Retina (tissue), 1 donor: ENCODE measurements at regions not wholly inside any gene's neighbourhood (a gene's known extent, or its start where the extent isn't known, plus 50 kb on each side); places are given as distances from the start of the nearest gene placed in this dataset.

Experiments used
- DNase-seq: peaks from one replicate; pipeline ENCODE4 v3.0.0-alpha.2; 2016

GRCh38 chr22:27128461-27129085, 471.2 kb downstream of the MIAT start:
- DNase-seq, result no peak

GRCh38 chr22:27129266-27129665, 471.9 kb downstream of the MIAT start:
- DNase-seq, result no peak

- no peak for DNase-seq
Observed at GRCh38 chr22:27130906-27131305, 473.5 kb downstream of the MIAT start.

- DNase-seq, result no peak
Observed at GRCh38 chr22:27131346-27131745, 474.0 kb downstream of the MIAT start.

GRCh38 chr22:27132400-27132799, 475.0 kb downstream of the MIAT start:
- no peak for DNase-seq

GRCh38 chr22:27133019-27133431, 475.6 kb downstream of the MIAT start:
- DNase-seq, result no peak

- no peak for DNase-seq
Observed at GRCh38 chr22:27133681-27134314, 476.4 kb downstream of the MIAT start.

- DNase-seq, result no peak
Observed at GRCh38 chr22:27134315-27134701, 476.9 kb downstream of the MIAT start.

- DNase-seq, result no peak
Observed at GRCh38 chr22:27135031-27135981, 477.9 kb downstream of the MIAT start.

GRCh38 chr22:27136596-27136995, 479.2 kb downstream of the MIAT start:
- no peak for DNase-seq

- peak; percentile 54 for DNase-seq
Observed at GRCh38 chr22:27137871-27138337, 480.5 kb downstream of the MIAT start.

- DNase-seq, result peak; percentile 33
Observed at GRCh38 chr22:27138471-27138870, 481.1 kb downstream of the MIAT start.

GRCh38 chr22:27139935-27140511, 482.6 kb downstream of the MIAT start:
- DNase-seq, result peak; percentile 50

- DNase-seq, result no peak
Observed at GRCh38 chr22:27142286-27142685, 484.9 kb downstream of the MIAT start.

- DNase-seq, result no peak
Observed at GRCh38 chr22:27144321-27144720, 486.9 kb downstream of the MIAT start.

GRCh38 chr22:27146866-27147633, 489.7 kb downstream of the MIAT start:
- no peak for DNase-seq

GRCh38 chr22:27148055-27148454, 490.7 kb downstream of the MIAT start:
- DNase-seq, result no peak

GRCh38 chr22:27148886-27149470, 491.6 kb downstream of the MIAT start:
- DNase-seq, result no peak

GRCh38 chr22:27149921-27150543, 492.6 kb downstream of the MIAT start:
- no peak for DNase-seq

- peak; percentile 69 for DNase-seq
Observed at GRCh38 chr22:27150544-27150941, 493.2 kb downstream of the MIAT start.

- no peak for DNase-seq
Observed at GRCh38 chr22:27151407-27151806, 494.0 kb downstream of the MIAT start.

GRCh38 chr22:27152033-27152432, 494.6 kb downstream of the MIAT start:
- DNase-seq, result no peak
